ENCODE measurements at regions not wholly inside any gene's neighbourhood (a gene's known extent, or its start where the extent isn't known, plus 50 kb on each side); places are given as distances from the start of the nearest gene placed in this dataset.

DNA sequence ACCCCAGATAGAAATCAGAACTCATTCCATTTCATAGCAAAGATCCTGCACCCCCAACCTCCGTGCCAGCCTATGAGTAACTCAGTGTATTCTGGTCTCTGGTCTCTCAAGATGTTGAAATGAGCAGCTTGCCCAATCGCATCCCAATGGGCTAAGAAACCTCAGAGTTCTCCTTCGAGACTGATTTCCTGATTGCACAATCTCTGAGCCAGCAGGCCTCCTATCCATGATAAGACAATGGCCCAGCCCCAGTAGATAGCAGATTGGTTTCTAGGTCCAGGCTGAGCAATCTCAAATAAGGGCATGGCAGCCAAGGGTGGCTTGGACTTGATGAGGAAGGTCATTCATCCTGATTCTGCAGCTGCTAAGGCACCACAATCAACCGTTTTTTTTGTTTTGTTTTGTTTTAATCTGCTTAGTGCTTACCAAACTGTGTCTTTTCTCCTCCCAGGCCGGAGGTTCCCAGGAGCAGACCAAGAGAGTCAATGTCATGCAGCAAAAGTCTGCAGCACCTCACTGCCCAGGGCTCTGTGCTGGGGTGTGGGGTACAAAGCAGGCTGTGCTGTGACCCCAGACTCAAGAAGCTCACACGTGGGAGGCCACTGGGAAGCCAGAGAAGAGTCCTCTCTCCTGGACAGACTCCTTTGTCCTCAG lies 125.1 kb upstream of the NXT1 start (continued):
- TF ChIP-seq LCOR (CRISPR knock-in tag; IDR thresholded peaks at IDR 0.05) (no peak), BCLAF1 (IDR thresholded peaks at IDR 0.05; ENCODE audit: borderline replicate concordance in 1 of 2, control insufficient read depth in 1 of 2, low read depth in 2 of 2, low read length in 1 of 2) (no peak), IRF2 (CRISPR knock-in tag; IDR thresholded peaks at IDR 0.05) (no peak), REST (IDR thresholded peaks at IDR 0.05; ENCODE audit: borderline replicate concordance) (no peak), REST (CRISPR knock-in tag; IDR thresholded peaks at IDR 0.05; ENCODE audit: low read depth) (no peak), KDM5B (IDR thresholded peaks at IDR 0.05; ENCODE audit: insufficient replicate concordance, low read depth, low read length) (no peak), NCOA6 (IDR thresholded peaks at IDR 0.05) (no peak), TEAD4 (IDR thresholded peaks at IDR 0.05; ENCODE audit: low read length) (peak; percentile 66), TEAD4 (CRISPR knock-in tag; IDR thresholded peaks at IDR 0.05; ENCODE audit: borderline replicate concordance) (no peak), CEBPG (CRISPR knock-in tag; IDR thresholded peaks at IDR 0.05) (peak; percentile 68), CEBPG (tag; conservative IDR thresholded peaks at IDR 0.05 in 1 of 2, IDR thresholded peaks at IDR 0.05 in 1 of 2) (peak; percentile 98 to 99), ZC3H4 (CRISPR knock-in tag; IDR thresholded peaks at IDR 0.05; ENCODE audit: borderline replicate concordance) (no peak), TAF15 (IDR thresholded peaks at IDR 0.05; ENCODE audit: low read depth, low read length) (no peak)
- TF ChIP-seq, protein P1, sequence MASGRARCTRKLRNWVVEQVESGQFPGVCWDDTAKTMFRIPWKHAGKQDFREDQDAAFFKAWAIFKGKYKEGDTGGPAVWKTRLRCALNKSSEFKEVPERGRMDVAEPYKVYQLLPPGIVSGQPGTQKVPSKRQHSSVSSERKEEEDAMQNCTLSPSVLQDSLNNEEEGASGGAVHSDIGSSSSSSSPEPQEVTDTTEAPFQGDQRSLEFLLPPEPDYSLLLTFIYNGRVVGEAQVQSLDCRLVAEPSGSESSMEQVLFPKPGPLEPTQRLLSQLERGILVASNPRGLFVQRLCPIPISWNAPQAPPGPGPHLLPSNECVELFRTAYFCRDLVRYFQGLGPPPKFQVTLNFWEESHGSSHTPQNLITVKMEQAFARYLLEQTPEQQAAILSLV (tag; IDR thresholded peaks at IDR 0.05): peak; percentile 70; the same call in 1 of the 2 replicates
